GM12891 (cell line): ENCODE measurements at regions not wholly inside any gene's neighbourhood (a gene's known extent, or its start where the extent isn't known, plus 50 kb on each side); places are given as distances from the start of the nearest gene placed in this dataset.

ENCODE experiments used
- DNase-seq: peaks from one replicate; pipeline ENCODE4 v3.0.0; 2011; ENCODE audit warnings: low spot score; ENCODE audit not compliant: insufficient read length
- FAIRE-seq: peaks from 2 replicates; lab custom pipeline; 2011; peaks lifted over from hg19 to GRCh38; lab: Jason Lieb, UNC
- PAX5 ChIP-seq: IDR thresholded peaks from 2 replicates; pipeline ENCODE4 v1.6.1; 2011; ENCODE audit warnings: low read length, moderate library complexity, mild to moderate bottlenecking; ENCODE audit not compliant: insufficient read depth, severe bottlenecking
- POLR2A ChIP-seq: IDR thresholded peaks from 2 replicates; pipeline ENCODE4 v1.6.1; 2011; ENCODE audit warnings: low read depth, low read length, control low read depth
- POLR2AphosphoS5 ChIP-seq: IDR thresholded peaks from 2 replicates; pipeline ENCODE4 v1.6.1; 2011; ENCODE audit warnings: low read depth, low read length, control low read depth
- POU2F2 ChIP-seq: IDR thresholded peaks from 2 replicates; pipeline ENCODE4 v1.6.1; 2011; ENCODE audit warnings: low read depth, mild to moderate bottlenecking, control low read depth, low read length, moderate library complexity
- SPI1 ChIP-seq: IDR thresholded peaks from 2 replicates; pipeline ENCODE4 v1.6.1; 2011; ENCODE audit warnings: low read depth, low read length, control low read depth
- TAF1 ChIP-seq: IDR thresholded peaks from 2 replicates; pipeline ENCODE4 v1.6.1; 2011; ENCODE audit warnings: low read depth, low read length, control low read depth

DNA sequence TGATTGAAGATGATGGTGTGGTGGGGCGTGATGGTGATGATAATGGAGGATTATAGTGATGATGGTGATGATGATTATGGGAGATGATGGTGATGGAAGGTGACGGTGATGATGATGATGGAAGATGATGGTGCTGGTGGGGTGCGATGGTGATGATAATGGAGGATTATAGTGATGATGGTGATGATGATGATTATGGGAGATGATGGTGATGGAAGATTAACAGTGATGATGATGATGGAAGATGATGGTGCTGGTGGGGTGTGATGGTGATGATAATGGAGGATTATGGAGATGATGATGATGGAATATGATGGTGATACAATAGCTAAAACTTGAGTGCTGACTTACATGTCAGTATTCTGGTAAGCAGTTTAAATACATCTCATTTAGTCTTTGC is 391.0 kb upstream of the EEF2KMT start:
- DNase-seq (no peak), FAIRE-seq (no peak)
- TF ChIP-seq TAF1 (no peak), PAX5 (no peak), POU2F2 (no peak), POLR2AphosphoS5 (no peak), SPI1 (no peak), POLR2A (no peak)

DNA sequence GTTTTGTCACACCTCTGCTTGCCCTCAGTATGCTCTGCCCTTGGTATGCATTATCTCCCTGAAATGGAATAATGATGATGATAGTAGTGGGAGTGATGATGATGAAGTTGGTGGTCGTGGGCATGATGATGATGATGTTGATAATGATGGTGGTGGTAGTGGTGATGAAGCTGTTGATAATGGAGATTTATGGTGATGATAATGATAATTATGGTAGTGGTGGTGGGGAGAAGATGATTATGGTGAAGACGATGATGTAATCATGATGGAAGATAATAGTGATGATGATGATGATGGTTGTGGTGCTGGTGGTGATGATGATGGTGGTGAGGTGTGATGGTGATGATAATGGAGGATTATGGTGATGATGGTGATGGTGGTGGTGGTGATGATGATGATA is 390.1 kb upstream of the EEF2KMT start:
- DNase-seq (no peak), FAIRE-seq (no peak)
- no peak for TF ChIP-seq POLR2AphosphoS5
- TF ChIP-seq SPI1, result no peak
- no peak for TF ChIP-seq TAF1
- TF ChIP-seq POU2F2, result no peak
- no peak for TF ChIP-seq POLR2A
- TF ChIP-seq PAX5, result no peak

DNA sequence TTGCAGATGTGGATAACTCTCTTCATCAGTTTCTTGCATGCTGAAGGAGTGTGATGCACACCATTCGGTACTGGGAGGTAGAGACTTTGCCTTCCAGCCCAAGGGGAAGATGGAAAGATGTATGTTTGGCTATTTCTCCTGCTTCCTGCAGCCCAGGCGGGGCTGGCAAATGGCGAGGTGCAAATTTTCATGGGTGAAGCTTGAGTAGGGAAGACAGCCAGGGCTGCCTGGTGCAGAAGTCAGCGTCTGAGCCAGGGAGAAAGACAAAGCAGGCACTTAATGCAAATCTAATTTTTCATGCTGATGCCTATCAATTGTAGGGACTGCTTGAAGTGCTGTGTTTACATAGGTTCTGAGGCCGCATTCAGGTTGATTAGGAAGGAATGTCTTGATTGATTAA is 384.7 kb upstream of the EEF2KMT start:
- FAIRE-seq (no peak), DNase-seq (no peak)
- no peak for TF ChIP-seq POU2F2
- no peak for TF ChIP-seq SPI1
- no peak for TF ChIP-seq TAF1
- TF ChIP-seq POLR2A, result no peak
- no peak for TF ChIP-seq PAX5
- TF ChIP-seq POLR2AphosphoS5, result no peak

DNA sequence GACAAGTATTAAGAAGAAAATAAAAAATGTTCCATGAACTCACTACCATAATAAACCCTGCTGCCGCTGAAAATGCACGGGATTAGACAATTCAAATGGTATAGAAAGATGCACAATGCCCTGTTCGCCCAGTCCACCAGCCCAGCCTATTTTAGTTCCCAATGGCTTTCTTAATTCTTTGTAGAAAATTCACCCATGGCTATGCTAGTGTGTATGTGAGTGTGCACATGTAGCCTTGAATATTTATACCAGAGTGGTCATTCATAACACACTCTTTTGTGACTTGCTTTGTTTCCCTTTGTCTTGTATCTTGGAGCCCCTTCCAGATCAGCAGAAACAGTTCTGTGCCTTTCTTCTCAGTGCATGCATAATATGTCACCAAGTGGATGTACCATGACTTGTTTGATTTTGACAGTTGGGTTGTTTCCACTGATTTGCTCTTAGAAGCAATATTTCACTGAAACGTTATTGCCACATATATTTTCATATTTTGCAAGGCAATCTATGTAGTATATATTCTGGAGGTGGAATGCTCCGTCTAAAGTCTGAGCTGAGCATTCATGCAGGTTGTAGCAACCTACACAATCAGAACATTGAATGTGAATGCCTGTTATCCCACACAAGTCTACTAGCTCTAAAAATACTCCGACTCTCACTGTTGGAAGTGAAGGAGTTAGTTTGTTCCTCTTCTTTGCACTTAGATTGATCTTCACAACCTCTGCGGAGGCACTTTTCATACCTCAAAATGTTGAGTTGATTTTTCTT is 383.0 kb upstream of the EEF2KMT start:
- DNase-seq (no peak), FAIRE-seq (no peak)
- TF ChIP-seq SPI1 (no peak), POLR2A (no peak), POU2F2 (no peak), POLR2AphosphoS5 (no peak), TAF1 (no peak), PAX5 (no peak)

DNA sequence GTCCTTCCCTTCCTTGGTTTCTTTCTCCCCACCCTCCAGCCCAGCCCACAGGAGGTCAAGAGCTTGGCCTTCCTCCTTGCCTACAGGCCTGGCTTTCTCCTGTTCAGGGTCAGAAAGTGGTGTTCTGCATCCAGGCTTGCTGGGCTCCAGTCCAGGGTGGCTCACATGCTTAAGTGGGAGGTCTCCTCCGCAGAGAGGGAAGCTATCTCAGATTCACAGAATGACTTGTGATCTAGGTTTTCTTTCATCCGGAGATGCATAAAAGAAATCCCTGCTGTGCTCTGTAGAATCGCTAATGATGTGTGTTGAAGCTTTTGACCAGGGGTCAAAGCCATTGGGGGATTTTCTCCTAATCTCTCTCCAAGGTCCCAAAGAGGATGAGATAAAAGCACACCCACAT is 382.3 kb upstream of the EEF2KMT start:
- no peak for FAIRE-seq
- TF ChIP-seq POLR2AphosphoS5 (no peak), PAX5 (no peak), SPI1 (no peak), POLR2A (no peak), TAF1 (no peak), POU2F2 (no peak)

DNA sequence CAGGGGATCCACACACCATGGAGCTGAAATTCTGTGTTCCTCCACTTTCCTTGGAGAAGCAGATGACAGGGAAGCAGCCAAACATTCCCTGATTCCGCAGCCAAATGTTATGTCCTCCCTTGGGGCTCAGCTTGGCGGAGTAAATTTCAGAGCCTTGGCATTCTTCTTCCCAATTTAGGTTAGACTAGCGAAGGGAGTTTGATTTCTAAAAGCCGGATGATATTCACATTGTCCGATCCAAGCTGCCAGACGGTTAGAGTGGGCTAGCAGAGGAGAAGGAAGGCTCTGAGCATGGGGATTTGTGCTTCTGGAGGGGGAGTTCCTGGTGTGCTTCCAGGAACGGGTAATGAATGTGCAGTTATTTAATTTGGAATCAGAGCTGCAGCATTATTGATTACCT is 380.4 kb upstream of the EEF2KMT start:
- TF ChIP-seq TAF1 (no peak), SPI1 (no peak), POLR2AphosphoS5 (no peak), PAX5 (no peak), POU2F2 (no peak), POLR2A (no peak)
- no peak for DNase-seq
- no peak for FAIRE-seq

More for the DNA sequence above, 382.3 kb upstream of the EEF2KMT start:
- no peak for DNase-seq

DNA sequence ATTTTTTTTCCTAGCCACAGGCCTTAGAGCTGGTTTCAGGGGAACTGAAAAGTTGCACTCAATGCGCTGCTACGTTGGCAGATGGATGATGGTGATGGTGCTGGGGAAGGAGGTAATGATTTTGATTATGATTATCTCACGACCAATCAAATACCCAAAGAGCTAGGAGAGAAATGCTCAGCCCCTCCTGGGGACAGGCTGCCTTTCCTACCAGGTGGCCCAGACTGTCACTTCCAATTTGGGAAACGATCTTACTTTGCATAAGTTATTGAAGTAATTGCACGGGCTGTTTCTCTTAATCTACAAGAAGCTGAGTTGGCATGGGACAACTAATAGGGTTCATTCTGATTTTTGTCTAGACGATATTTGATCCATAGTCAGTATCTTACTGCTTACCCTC is 379.7 kb upstream of the EEF2KMT start:
- no peak for FAIRE-seq
- no peak for DNase-seq
- no peak for TF ChIP-seq PAX5
- TF ChIP-seq SPI1, result no peak
- TF ChIP-seq POLR2AphosphoS5, result no peak
- no peak for TF ChIP-seq TAF1
- TF ChIP-seq POU2F2, result no peak
- TF ChIP-seq POLR2A, result no peak

DNA sequence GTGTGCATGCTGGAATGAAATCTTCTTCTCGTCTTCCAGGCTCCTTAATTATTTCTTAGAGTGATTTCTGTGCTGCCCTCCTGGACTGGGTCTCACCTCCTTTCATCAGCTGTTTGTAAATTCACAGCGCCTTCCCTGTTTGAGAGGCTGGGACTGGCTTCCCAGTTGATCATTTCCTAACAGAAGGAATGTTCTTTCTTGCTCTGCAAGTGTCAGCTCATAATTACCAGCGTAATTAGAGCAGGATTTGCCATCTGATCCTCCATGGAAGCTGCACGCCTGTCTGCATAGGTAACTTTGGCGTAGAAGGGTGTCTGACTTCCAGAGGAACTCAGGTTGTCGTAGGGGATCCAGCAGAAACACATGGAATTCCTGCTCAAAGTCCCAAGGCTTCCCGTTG is 375.0 kb upstream of the EEF2KMT start:
- DNase-seq (no peak), FAIRE-seq (no peak)
- TF ChIP-seq PAX5 (no peak), TAF1 (no peak), POU2F2 (no peak), POLR2A (no peak), POLR2AphosphoS5 (no peak), SPI1 (no peak)

DNA sequence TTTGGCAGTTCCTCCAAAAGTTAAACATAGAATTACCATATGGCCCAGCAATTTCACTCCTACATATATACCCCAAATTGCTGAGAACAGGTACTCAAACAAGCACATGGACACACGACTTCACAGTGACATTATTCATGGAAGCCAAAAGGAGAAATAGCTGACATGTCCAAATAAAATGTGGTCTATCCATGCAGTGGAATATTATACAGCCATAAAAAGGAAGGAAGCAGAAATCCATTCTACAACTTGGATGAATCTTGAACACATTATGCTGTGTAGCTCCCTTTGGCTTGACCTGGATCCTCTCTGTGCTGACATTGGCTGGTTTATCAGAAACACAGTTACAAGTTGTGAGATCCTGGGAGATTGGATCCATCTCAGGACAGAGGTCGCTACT is 370.9 kb upstream of the EEF2KMT start:
- FAIRE-seq, result no peak
- DNase-seq, result no peak
- TF ChIP-seq POLR2A (no peak), POLR2AphosphoS5 (no peak), PAX5 (no peak)

DNA sequence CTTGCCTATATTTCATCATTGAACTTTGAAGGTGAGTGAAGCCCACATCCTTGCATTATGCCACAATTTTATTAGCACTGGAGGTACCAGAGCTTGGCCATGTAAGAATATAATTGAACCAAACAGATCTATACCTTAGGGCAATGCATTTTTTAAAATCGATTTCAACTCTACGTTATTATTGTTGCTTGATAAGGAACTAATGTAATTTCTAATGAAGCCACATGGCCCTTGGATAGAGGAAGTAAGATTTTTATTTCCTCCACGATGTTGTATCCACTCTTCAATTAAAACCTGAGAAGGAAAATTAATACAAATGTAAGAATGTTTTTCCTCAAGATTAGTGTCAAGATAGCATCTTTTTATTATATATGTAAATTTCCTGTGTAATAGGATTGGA is 370.0 kb upstream of the EEF2KMT start:
- TF ChIP-seq PAX5 (no peak), POLR2AphosphoS5 (no peak), TAF1 (no peak), SPI1 (no peak), POLR2A (no peak), POU2F2 (no peak)
- no peak for DNase-seq
- FAIRE-seq, result no peak
